Limb (tissue), 2 donors: ENCODE measurements at regions not wholly inside any gene's neighbourhood (a gene's known extent, or its start where the extent isn't known, plus 50 kb on each side); places are given as distances from the start of the nearest gene placed in this dataset.
"Not testable (repeated sequence)": the region's sequence is repeated elsewhere in the genome, so short reads cannot be mapped to it uniquely, and the experiment has no call there.

ENCODE experiments used
- DNase-seq, 2 donors: peaks; one replicate each; pipeline ENCODE4 v3.0.0-alpha.2; 2016; ENCODE audit errors: extremely low spot score in 2 of 2

- DNase-seq, result no peak
Measured at GRCh38 chr22:22371031-22371541, 126.5 kb downstream of the VPREB1 start.

DNA sequence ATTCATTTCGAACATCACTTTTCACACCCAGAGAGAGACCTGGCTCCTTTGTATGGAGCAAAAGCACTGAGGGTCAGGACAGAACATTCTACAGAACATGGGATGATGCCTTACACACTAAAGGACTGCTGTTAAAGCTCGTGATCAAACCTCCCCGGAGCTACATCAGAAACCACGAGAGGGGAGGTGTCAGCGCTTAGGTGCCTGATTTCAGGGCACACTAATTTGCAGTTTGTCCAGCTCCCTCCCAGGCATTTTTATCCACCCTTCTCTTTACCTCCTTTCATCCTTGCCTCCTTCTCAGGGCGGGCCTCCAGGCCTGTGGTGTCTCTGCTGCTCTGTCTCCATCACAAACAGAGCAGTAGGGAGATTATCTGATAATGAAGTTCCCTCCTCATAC lies 127.5 kb downstream of the VPREB1 start:
- no peak for DNase-seq

- DNase-seq, result no peak
Measured at GRCh38 chr22:22374163-22374562, 129.6 kb downstream of the VPREB1 start.

DNA sequence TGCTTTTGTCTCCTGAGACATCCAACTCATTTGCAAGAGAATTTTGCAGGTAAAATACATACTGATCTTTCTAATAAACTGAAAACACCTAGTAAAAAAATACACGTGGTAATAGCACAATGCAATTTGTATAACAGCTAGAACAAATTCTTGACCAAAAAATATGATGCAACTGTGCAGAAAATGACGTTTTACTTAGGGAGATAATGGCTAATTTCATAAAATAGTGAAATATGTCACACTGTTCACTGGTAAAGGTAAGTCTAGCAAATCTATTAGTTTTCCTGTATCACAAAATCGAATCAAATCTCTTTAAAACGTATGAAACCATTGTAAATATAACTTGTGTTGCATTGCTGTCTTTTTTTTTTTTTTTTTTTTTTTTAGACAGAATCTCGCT lies 130.0 kb downstream of the VPREB1 start:
- DNase-seq, result no peak

- DNase-seq, result peak; percentile 28 to 56
Measured at GRCh38 chr22:22375576-22376351, 131.2 kb downstream of the VPREB1 start.

- no peak for DNase-seq
Measured at GRCh38 chr22:22376352-22376706, 131.7 kb downstream of the VPREB1 start.

DNA sequence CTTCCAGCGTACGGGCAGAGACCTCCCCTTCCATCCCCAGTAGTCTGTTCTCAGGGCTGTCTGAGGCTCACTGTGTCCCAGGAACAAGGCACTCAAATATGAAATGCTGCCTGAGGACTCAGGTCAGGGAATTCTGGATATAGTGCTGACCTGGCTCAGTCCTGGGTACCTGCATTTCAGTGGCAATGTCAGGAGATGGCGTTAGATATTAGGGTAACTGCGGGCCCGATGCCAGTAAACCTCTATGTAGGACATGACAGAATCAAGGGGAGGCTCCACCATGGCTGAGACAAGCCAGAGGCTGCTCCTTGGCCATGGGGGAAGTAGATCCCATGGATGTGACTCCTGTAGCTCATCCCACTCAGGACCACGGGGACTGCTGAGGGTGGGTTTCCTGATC lies 131.7 kb downstream of the ZNF280B start:
- DNase-seq, result not testable (repeated sequence)

GRCh38 chr22:22377335-22377734 lies 131.2 kb downstream of the ZNF280B start:
- no peak for DNase-seq

GRCh38 chr22:22378446-22379415 lies 129.8 kb downstream of the ZNF280B start:
- DNase-seq, result no peak

GRCh38 chr22:22380098-22381030 lies 128.2 kb downstream of the ZNF280B start:
- DNase-seq, result peak; percentile 27 to 44

DNA sequence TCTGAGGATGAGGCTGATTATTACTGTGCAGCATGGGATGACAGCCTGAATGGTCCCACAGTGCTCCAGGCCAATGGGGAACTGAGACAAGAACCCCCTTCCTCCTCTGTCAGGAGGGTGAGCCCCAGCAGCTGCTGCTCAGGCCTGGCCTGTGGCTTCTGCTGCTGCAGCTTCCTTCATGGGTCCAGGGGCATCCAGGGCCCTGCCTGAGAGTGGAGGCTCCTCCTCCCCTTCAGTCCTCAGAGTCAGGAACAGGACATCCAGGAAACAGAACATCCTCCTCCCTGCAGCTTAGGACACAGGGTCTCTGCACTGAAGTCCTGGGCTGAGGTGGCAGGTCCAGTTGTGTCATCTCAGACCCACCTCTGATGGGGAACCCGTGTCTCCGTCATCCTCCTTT lies 127.2 kb downstream of the ZNF280B start:
- DNase-seq, result not testable (repeated sequence)

DNA sequence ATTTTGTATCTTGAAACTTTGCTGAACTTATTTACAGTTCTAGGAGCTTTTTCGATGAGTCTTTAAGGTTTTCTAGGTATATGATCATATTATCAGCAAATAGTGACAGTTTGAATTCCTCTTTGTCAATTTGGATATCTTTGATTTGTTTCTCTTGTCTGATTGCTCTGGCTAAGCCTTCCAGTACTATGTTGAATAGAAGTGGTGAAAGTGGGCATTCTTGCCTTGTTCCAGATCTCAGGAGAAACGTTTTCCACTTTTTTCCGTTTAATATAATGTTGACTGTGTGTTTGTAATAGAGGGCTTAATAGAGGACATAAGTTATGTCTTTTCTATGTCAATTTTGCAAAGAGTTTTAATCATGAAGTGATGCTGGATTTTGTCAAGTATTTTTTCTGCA lies 124.3 kb downstream of the ZNF280B start:
- no peak for DNase-seq

DNA sequence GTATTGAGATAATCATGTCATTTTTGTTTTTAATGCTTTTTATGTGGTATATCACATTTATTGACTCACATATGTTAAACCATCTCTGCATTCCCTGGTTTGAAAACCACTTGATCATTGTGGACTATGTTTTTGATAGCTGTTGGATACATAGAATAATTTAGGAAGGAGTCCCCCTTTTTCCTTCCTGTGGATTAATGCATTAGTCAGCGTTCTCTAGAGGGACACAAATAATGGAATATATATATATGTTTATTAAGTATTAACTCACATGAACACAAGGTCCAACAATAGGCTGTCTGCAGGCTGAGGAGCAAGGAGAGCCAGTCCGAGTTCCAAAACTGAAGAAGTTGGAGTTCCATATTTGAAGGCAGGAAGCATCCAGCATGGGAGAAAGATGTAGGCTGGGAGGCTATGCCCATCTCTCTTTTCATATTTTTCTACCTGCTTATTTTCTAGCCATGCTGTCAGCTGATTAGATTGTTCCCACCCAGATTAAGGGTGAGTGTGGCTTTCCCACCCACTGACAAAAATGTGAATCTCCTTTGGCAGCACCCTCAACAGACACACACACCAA lies 123.8 kb downstream of the ZNF280B start:
- no peak for DNase-seq

GRCh38 chr22:22386602-22387385 lies 121.7 kb downstream of the ZNF280B start:
- no peak for DNase-seq

DNA sequence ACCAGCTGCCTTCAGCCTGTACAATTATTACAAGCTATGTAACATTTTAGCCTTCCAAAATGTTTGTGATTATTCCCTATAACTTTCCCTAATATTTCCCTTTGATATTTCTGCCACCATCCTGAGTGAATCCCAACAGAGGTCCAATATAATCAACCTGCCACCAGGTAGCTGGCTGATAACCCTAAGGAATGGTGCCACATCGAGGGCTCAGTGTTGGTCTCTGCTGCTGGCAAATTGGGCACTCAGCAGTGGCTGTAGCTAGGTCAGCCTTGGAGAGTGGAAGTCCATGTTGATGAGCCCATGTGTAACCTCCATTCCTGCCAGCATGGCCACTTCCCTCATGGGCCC lies 121.2 kb downstream of the ZNF280B start:
- no peak for DNase-seq

DNA sequence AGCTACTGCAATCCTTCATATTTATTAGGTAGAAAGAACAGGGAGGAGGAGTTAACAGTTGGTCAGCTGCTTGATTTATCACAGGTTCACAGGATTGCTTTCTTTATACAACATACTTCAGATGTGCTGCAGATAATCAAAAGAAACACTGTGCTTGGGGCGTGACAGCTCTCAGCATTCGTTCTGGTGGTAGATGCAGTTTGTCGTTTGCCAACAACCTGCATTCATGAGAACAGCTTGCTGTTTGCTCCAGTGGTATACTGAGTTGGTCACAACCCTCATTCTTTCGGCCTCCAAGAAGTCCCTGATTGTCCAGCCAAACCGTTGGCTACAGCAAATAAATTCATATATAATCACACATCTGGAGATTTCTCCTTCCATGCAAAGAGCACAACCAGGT lies 120.5 kb downstream of the ZNF280B start:
- no peak for DNase-seq

GRCh38 chr22:22388494-22388893 lies 120.0 kb downstream of the ZNF280B start:
- DNase-seq, result no peak

DNA sequence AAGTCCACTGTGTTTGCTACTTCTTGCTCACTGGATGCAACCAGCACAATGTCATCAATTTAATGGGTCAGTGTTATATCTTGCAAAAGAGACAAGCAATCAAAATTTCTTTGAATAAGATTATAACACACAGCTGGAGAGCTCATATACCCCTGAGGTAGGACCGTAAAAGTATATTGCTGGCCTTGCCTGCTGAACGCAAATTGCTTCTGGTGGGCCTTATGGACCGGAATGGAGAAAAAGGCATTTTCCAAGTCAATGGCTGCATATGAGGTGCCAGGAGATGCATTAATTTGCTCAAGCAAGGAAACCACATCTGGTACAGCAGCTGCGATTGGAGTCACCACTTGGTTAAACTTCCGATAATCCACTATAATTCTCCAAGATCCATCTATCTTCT lies 119.1 kb downstream of the ZNF280B start:
- DNase-seq, result no peak

DNA sequence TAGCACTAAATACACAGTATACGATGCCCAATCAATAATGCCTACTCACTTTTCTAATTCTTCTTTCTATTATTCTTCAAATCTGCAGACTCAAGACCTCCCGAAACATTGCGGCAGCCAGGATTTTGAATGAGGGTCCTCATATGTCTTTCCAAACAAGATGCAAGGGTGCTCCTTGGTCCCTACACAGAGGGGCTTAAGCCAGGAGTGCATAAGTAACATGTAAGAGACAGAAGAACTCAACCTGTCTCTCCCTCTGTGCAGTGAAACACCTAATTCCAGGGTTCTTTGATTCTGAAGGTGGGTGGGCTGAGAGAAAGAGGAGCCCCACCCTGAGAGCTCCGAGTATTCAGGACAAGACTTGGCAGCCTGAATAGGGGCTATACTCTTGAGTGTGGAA lies 117.6 kb downstream of the ZNF280B start:
- DNase-seq, result no peak

DNA sequence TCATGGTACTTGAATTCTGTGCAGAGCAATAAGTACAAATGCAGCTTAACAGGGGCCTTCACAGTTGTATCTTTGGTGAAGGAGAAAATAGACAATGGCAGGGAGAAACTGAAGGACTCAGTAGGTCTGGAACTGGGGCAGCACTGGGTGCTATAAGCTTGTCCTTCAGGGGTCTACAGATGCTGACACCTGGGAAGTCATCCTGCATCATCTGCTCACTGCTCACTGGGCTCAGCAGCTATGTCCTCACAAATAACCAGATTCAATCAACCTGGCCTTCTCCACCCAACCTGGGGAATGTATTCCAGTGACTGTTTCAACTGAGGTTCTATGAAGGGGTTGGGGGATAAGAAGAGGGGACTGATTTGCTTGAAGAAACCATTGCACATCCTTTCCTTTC lies 117.0 kb downstream of the ZNF280B start:
- no peak for DNase-seq
